H1 (cell line): ENCODE measurements at regions not wholly inside any gene's neighbourhood (a gene's known extent, or its start where the extent isn't known, plus 50 kb on each side); places are given as distances from the start of the nearest gene placed in this dataset.
"Not testable (repeated sequence)": the region's sequence is repeated elsewhere in the genome, so short reads cannot be mapped to it uniquely, and the experiment has no call there.

Experiments
- CTCF ChIA-PET: fragments of 300-600 bp; sonication (Branson Sonifier 250); formaldehyde crosslinking; loops from one replicate; lab custom pipeline; 2021; ENCODE audit not compliant: partially characterized antibody; lab: Charles Lee
- POLR2A ChIA-PET: fragments of 300-600 bp; sonication (Branson Sonifier 250); formaldehyde crosslinking; loops from one replicate; lab custom pipeline; 2021; ENCODE audit warnings: inconsistent platforms; ENCODE audit not compliant: partially characterized antibody; lab: Charles Lee
- DNase-seq, 2 experiments: peaks; one replicate each; pipeline versions ENCODE4 v3.0.0 to v3.0.0-alpha.2; 2010 to 2022; ENCODE audit warnings: low spot score in 2 of 2, low read depth in 1 of 2, mixed read lengths in 1 of 2
- FAIRE-seq: peaks from 2 replicates; lab custom pipeline; 2011; peaks lifted over from hg19 to GRCh38; lab: Jason Lieb, UNC
- H2AFZ ChIP-seq: 2 replicates; pipeline ENCODE4 v1.8.1; 2012; ENCODE audit warnings: low read length, inconsistent platforms
- H2AK5ac ChIP-seq: 2 replicates; pipeline ENCODE4 v1.6.1; 2013; ENCODE audit warnings: low read depth, low read length
- H2BK120ac ChIP-seq: replicated peaks from 2 replicates; pipeline ENCODE3; 2013; ENCODE audit warnings: low read depth, low read length, inconsistent platforms
- H2BK12ac ChIP-seq: 2 replicates; pipeline ENCODE4 v1.6.1; 2013; ENCODE audit warnings: low read depth, low read length
- H2BK15ac ChIP-seq: 2 replicates; pipeline ENCODE4 v1.6.1; 2013; ENCODE audit warnings: low read length
- H2BK20ac ChIP-seq: 2 replicates; pipeline ENCODE4 v1.6.1; 2013; ENCODE audit warnings: low read length
- H2BK5ac ChIP-seq: 2 replicates; pipeline ENCODE4 v1.6.1; 2013; ENCODE audit warnings: low read depth, low read length
- H3K14ac ChIP-seq: 2 replicates; pipeline ENCODE4 v1.6.1; 2013; ENCODE audit warnings: inconsistent platforms; ENCODE audit not compliant: insufficient read length
- H3K18ac ChIP-seq: 2 replicates; pipeline ENCODE4 v1.6.1; 2013; ENCODE audit warnings: low read length; ENCODE audit errors: extremely low read depth
- H3K23ac ChIP-seq: 2 replicates; pipeline ENCODE4 v1.6.1; 2013; ENCODE audit warnings: inconsistent platforms; ENCODE audit not compliant: insufficient read length
- H3K23me2 ChIP-seq: 2 replicates; pipeline ENCODE4 v1.6.1; 2013; ENCODE audit warnings: low read depth, low read length
- H3K27ac ChIP-seq: 2 replicates; pipeline ENCODE4 v1.6.1; 2011; ENCODE audit warnings: low read depth, low read length, inconsistent platforms
- H3K27me3 ChIP-seq, 4 experiments: replicated peaks in 1 of 4; 1 replicate in 1 of 4; 2 replicates in 3 of 4; pipeline versions ENCODE4 v1.6.1 to v1.8.1; 2011 to 2013; ENCODE audit warnings: low read length in 3 of 4, mild to moderate bottlenecking in 3 of 4, inconsistent platforms in 2 of 4, mixed read lengths in 2 of 4, moderate library complexity in 1 of 4; ENCODE audit not compliant: control insufficient read depth in 3 of 4, insufficient read depth in 3 of 4; ENCODE audit errors: extremely low read depth in 1 of 4
- H3K36me3 ChIP-seq, 4 experiments: 2 replicates each; pipeline versions ENCODE4 v1.6.1 to v1.8.1; 2011 to 2013; ENCODE audit warnings: mild to moderate bottlenecking in 4 of 4, low read length in 3 of 4, moderate library complexity in 2 of 4, control low read depth in 1 of 4, inconsistent platforms in 1 of 4; ENCODE audit not compliant: insufficient read depth in 4 of 4, control insufficient read depth in 2 of 4
- H3K4ac ChIP-seq: replicated peaks from 2 replicates; pipeline ENCODE3; 2013; ENCODE audit warnings: low read length, low read depth, mixed read lengths, inconsistent platforms; ENCODE audit not compliant: insufficient read length
- H3K4me1 ChIP-seq, 4 experiments: replicated peaks in 1 of 4; 1 replicate in 1 of 4; 2 replicates in 3 of 4; pipeline versions ENCODE4 v1.6.1 to v1.8.1; 2011 to 2013; ENCODE audit warnings: low read length in 3 of 4, inconsistent platforms in 2 of 4, mixed read lengths in 1 of 4; ENCODE audit not compliant: insufficient read depth in 4 of 4, control insufficient read depth in 3 of 4
- H3K4me2 ChIP-seq, 2 experiments: 2 replicates each; pipeline versions ENCODE4 v1.6.1 to v1.8.1; 2011 to 2013; ENCODE audit warnings: low read depth in 2 of 2, low read length in 2 of 2, control low read depth in 1 of 2, inconsistent platforms in 1 of 2, mild to moderate bottlenecking in 1 of 2; ENCODE audit not compliant: insufficient read depth in 1 of 2
- H3K4me3 ChIP-seq, 4 experiments: fragments of 200-600, 300-600 bp in 1 of 4; sonication (generic), shearing (Covaris generic), sonication (Bioruptor Twin) in 1 of 4; 2 replicates each; pipeline versions ENCODE4 v1.5.1 to v1.8.1; 2011 to 2016; ENCODE audit warnings: low read length in 4 of 4, low read depth in 3 of 4, control low read depth in 2 of 4, inconsistent platforms in 2 of 4, mild to moderate bottlenecking in 2 of 4, mixed read lengths in 1 of 4, moderate library complexity in 1 of 4; ENCODE audit not compliant: insufficient read depth in 2 of 4; ENCODE audit errors: extremely low read depth in 1 of 4
- H3K56ac ChIP-seq: replicated peaks from 2 replicates; pipeline ENCODE3; 2013; ENCODE audit warnings: low read depth, mild to moderate bottlenecking, mixed read lengths, low read length, inconsistent platforms; ENCODE audit not compliant: insufficient read length
- H3K79me1 ChIP-seq: 2 replicates; pipeline ENCODE4 v1.6.1; 2013; ENCODE audit warnings: low read depth, low read length, control low read depth
- H3K79me2 ChIP-seq, 2 experiments: 2 replicates each; pipeline versions ENCODE4 v1.6.1 to v1.8.1; 2012 to 2013; ENCODE audit warnings: low read length in 2 of 2, mild to moderate bottlenecking in 2 of 2, inconsistent platforms in 1 of 2; ENCODE audit not compliant: insufficient read depth in 2 of 2, control insufficient read depth in 1 of 2
- H3K9ac ChIP-seq, 4 experiments: replicated peaks in 1 of 4; 1 replicate in 1 of 4; 2 replicates in 3 of 4; pipeline versions ENCODE4 v1.6.1 to v1.8.1; 2011 to 2013; ENCODE audit warnings: low read depth in 3 of 4, low read length in 3 of 4, control low read depth in 2 of 4, mild to moderate bottlenecking in 2 of 4, moderate library complexity in 2 of 4, inconsistent platforms in 1 of 4; ENCODE audit errors: extremely low read depth in 1 of 4
- H3K9me3 ChIP-seq, 2 experiments: 2 replicates each; pipeline versions ENCODE4 v1.6.1 to v1.8.1; 2012 to 2013; ENCODE audit warnings: mild to moderate bottlenecking in 2 of 2, moderate library complexity in 2 of 2, control low read depth in 1 of 2, inconsistent platforms in 1 of 2, low read depth in 1 of 2, low read length in 1 of 2, mixed read lengths in 1 of 2; ENCODE audit not compliant: insufficient read depth in 2 of 2
- H4K20me1 ChIP-seq, 2 experiments: replicated peaks in 1 of 2; 2 replicates each; pipeline versions ENCODE3 to v1.8.1; 2011 to 2013; ENCODE audit warnings: inconsistent platforms in 2 of 2, low read length in 2 of 2, mild to moderate bottlenecking in 1 of 2; ENCODE audit not compliant: insufficient read depth in 2 of 2, control insufficient read depth in 1 of 2
- H4K5ac ChIP-seq: 2 replicates; pipeline ENCODE4 v1.6.1; 2013; ENCODE audit warnings: low read length, low read depth, mixed read lengths, inconsistent platforms; ENCODE audit not compliant: insufficient read length
- H4K8ac ChIP-seq: 2 replicates; pipeline ENCODE4 v1.8.0; 2013; ENCODE audit warnings: mild to moderate bottlenecking, moderate library complexity, low read length, inconsistent platforms; ENCODE audit not compliant: insufficient read depth; ENCODE audit errors: extremely low read depth
- H4K91ac ChIP-seq: replicated peaks from 2 replicates; pipeline ENCODE3; 2013; ENCODE audit warnings: low read length, mixed read lengths, inconsistent platforms; ENCODE audit not compliant: insufficient read length
- POU5F1 ChIP-seq: IDR thresholded peaks from 2 replicates; pipeline ENCODE4 v1.6.1; 2011; ENCODE audit warnings: low read depth, mild to moderate bottlenecking, low read length, moderate library complexity
- WGBS, 2 experiments: shearing (Covaris generic) in 1 of 2; methylation state at CpG; one replicate each; pipeline versions ENCODE4 v1.1.6 to v1.1.7; 2013 to 2015; ENCODE audit warnings: low lambda C conversion rate in 2 of 2, mixed read lengths in 2 of 2, inconsistent platforms in 1 of 2, low coverage in 1 of 2, missing lambda C conversion rate in 1 of 2; ENCODE audit not compliant: insufficient replicate concordance in 2 of 2, insufficient coverage in 1 of 2, insufficient read length in 1 of 2; ENCODE audit errors: extremely low coverage in 1 of 2, missing lambda C conversion rate in 1 of 2; 5-methylcytosine and 5-hydroxymethylcytosine counted together

DNA sequence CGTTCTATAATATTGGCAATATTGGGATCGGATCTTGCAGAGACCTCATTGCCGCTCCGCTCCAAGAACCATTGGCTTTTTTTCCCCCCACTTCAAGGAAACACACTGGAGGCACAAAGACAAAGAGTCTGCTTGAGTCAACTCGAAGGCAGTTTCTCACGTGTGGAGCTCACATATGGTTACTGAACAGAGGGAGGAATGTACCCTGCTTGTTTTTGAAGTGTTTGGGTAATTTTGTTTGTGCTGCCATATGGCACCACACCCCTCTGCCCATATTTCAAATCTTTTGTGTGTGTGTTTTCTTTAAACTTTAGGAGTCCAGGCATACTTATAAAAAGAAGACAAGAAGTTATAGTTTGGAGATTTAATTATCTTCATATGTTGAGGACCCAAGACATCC is 595.9 kb downstream of the DTWD2 start:
- Histone ChIP-seq H3K4me3 (no peak overlapping the region), H3K23ac (no peak overlapping the region), H3K27ac (no peak overlapping the region), H3K23me2 (no peaks in the 10 kb centered on the region), H3K4me2 (no peak overlapping the region), H4K91ac (no peak overlapping the region), H3K4me1 (no peaks in the 10 kb centered on the region), H4K20me1 (no peaks in the 10 kb centered on the region), H3K9ac (no peak overlapping the region), H2BK20ac (no peak overlapping the region), H2BK15ac (no peak overlapping the region), H3K27me3 (no peaks in the 10 kb centered on the region), H3K79me1 (no peaks in the 10 kb centered on the region), H2BK120ac (no peak overlapping the region), H2AK5ac (no peak overlapping the region), H2BK12ac (no peak overlapping the region), H3K18ac (no peak overlapping the region), H4K5ac (no peak overlapping the region), H3K56ac (no peak overlapping the region), H3K9me3 (no peaks in the 10 kb centered on the region), H2BK5ac (no peak overlapping the region), H3K4ac (no peak overlapping the region), H2AFZ (no peak overlapping the region), H3K14ac (no peak overlapping the region), H3K36me3 (no peaks in the 10 kb centered on the region), H4K8ac (no peak overlapping the region), H3K79me2 (no peaks in the 10 kb centered on the region)
- 89% methylated on average over 6 of the region's 6 CpGs; no CpG with 5 or more reads in 1 of the 2 experiments for WGBS, 2 experiments
- TF ChIP-seq POU5F1 = no peak
- POLR2A ChIA-PET = no interaction called here
- CTCF ChIA-PET = interaction anchor here (0.6 kb wide), 1 partner anchor 120 kb away, joined by 3 read pairs; no protein-coding TSS in a partner anchor
- no peak for DNase-seq
- FAIRE-seq = no peak

GRCh38 chr5:118382931-118383330 is 605.4 kb downstream of the DTWD2 start:
- H3K4me1 ChIP-seq, H3K79me2 ChIP-seq, H3K23ac ChIP-seq, H3K4ac ChIP-seq, H3K14ac ChIP-seq, H3K18ac ChIP-seq, H3K4me3 ChIP-seq, H3K9ac ChIP-seq, H2BK20ac ChIP-seq, H3K56ac ChIP-seq, POLR2A ChIA-PET, H3K79me1 ChIP-seq, H3K23me2 ChIP-seq, H2BK5ac ChIP-seq, H2BK120ac ChIP-seq, H3K4me2 ChIP-seq, H2BK12ac ChIP-seq, FAIRE-seq, H2BK15ac ChIP-seq, DNase-seq, H3K27me3 ChIP-seq, H4K5ac ChIP-seq, H4K8ac ChIP-seq, H4K91ac ChIP-seq, H3K27ac ChIP-seq, H4K20me1 ChIP-seq, H2AFZ ChIP-seq, H2AK5ac ChIP-seq, H3K36me3 ChIP-seq: not testable (repeated sequence)
- CTCF ChIA-PET = interaction anchor here (0.6 kb wide), 1 partner anchor 1878 kb away, joined by 3 read pairs; no protein-coding TSS in a partner anchor
- WGBS, 2 experiments = 90% methylated on average over 14 of the region's 15 CpGs; no CpG with 5 or more reads in 1 of the 2 experiments
- peaks cover 9 to 11% of the 10 kb centered on the region in 2 experiments for H3K9me3 ChIP-seq
